Ishikawa (cell line): ENCODE measurements at regions not wholly inside any gene's neighbourhood (a gene's known extent, or its start where the extent isn't known, plus 50 kb on each side); places are given as distances from the start of the nearest gene placed in this dataset.

Experiments
- CEBPB ChIP-seq: IDR thresholded peaks from 2 replicates; pipeline ENCODE4 v1.6.1; 2012
- CREB1 ChIP-seq: IDR thresholded peaks from 2 replicates; pipeline ENCODE4 v1.6.1; 2012; ENCODE audit warnings: low read depth
- EGR1 ChIP-seq: IDR thresholded peaks from 2 replicates; pipeline ENCODE4 v1.6.1; 2012
- EP300 ChIP-seq: IDR thresholded peaks from 2 replicates; pipeline ENCODE4 v1.6.1; 2012; ENCODE audit warnings: borderline replicate concordance
- FOXM1 ChIP-seq: IDR thresholded peaks from 2 replicates; pipeline ENCODE4 v1.6.1; 2012; ENCODE audit warnings: low read depth, borderline replicate concordance
- MAX ChIP-seq: IDR thresholded peaks from 2 replicates; pipeline ENCODE4 v1.6.1; 2012
- NFIC ChIP-seq: IDR thresholded peaks from 2 replicates; pipeline ENCODE4 v1.6.1; 2012
- RAD21 ChIP-seq: IDR thresholded peaks from 2 replicates; pipeline ENCODE4 v1.6.1; 2012; ENCODE audit warnings: low read depth
- REST ChIP-seq: IDR thresholded peaks from 2 replicates; pipeline ENCODE4 v1.6.1; 2012; ENCODE audit warnings: low read depth, mild to moderate bottlenecking
- TAF1 ChIP-seq: IDR thresholded peaks from 2 replicates; pipeline ENCODE4 v1.6.1; 2012; ENCODE audit warnings: low read depth, mild to moderate bottlenecking
- TCF12 ChIP-seq: IDR thresholded peaks from 2 replicates; pipeline ENCODE4 v1.6.1; 2012; ENCODE audit warnings: low read depth
- TEAD4 ChIP-seq: IDR thresholded peaks from 2 replicates; pipeline ENCODE4 v1.6.1; 2012
- USF1 ChIP-seq: IDR thresholded peaks from 2 replicates; pipeline ENCODE4 v1.6.1; 2012
- YY1 ChIP-seq: IDR thresholded peaks from 2 replicates; pipeline ENCODE4 v1.6.1; 2012; ENCODE audit warnings: low read depth
- ZBTB7A ChIP-seq: IDR thresholded peaks from 2 replicates; pipeline ENCODE4 v1.6.1; 2012; ENCODE audit warnings: low read depth

- TF ChIP-seq CEBPB = no peak
- TF ChIP-seq TAF1 = no peak
- TF ChIP-seq CREB1 = no peak
- TF ChIP-seq USF1 = no peak
- TF ChIP-seq EGR1 = no peak
These were observed 155.4 kb downstream of the SLC4A3 start for GRCh38 chr2:219782737-219783348.

GRCh38 chr2:219783359-219783975 is 156.0 kb downstream of the SLC4A3 start:
- TF ChIP-seq EGR1 (no peak), MAX (no peak), CREB1 (no peak), REST (no peak), ZBTB7A (no peak), FOXM1 (no peak)

GRCh38 chr2:219784178-219784577 is 156.7 kb downstream of the SLC4A3 start:
- TF ChIP-seq TEAD4 (no peak), YY1 (no peak), FOXM1 (no peak), REST (no peak), TCF12 (no peak), USF1 (no peak), EGR1 (no peak), EP300 (no peak), CEBPB (no peak), RAD21 (no peak), NFIC (no peak), TAF1 (no peak), CREB1 (no peak), ZBTB7A (no peak), MAX (no peak)

- no peak for TF ChIP-seq ZBTB7A
These were observed 162.0 kb downstream of the SLC4A3 start for GRCh38 chr2:219789476-219789875.

- TF ChIP-seq TEAD4 = no peak
- no peak for TF ChIP-seq RAD21
- TF ChIP-seq EGR1 = no peak
- TF ChIP-seq EP300 = no peak
- no peak for TF ChIP-seq YY1
- no peak for TF ChIP-seq MAX
- no peak for TF ChIP-seq ZBTB7A
These were observed 165.0 kb downstream of the SLC4A3 start for GRCh38 chr2:219792446-219792845.

- TF ChIP-seq RAD21 = no peak
- TF ChIP-seq REST = no peak
- TF ChIP-seq YY1 = no peak
- TF ChIP-seq TEAD4 = no peak
- TF ChIP-seq TCF12 = no peak
- no peak for TF ChIP-seq EP300
- no peak for TF ChIP-seq USF1
- no peak for TF ChIP-seq NFIC
- TF ChIP-seq FOXM1 = no peak
- no peak for TF ChIP-seq EGR1
- no peak for TF ChIP-seq ZBTB7A
- TF ChIP-seq MAX = no peak
- no peak for TF ChIP-seq CREB1
- TF ChIP-seq TAF1 = no peak
These were observed 171.0 kb downstream of the SLC4A3 start for GRCh38 chr2:219798430-219798829.
